IgD-negative memory B cell (primary cell): ENCODE measurements at regions not wholly inside any gene's neighbourhood (a gene's known extent, or its start where the extent isn't known, plus 50 kb on each side); places are given as distances from the start of the nearest gene placed in this dataset.
"Not testable (repeated sequence)": the region's sequence is repeated elsewhere in the genome, so short reads cannot be mapped to it uniquely, and the experiment has no call there.

ENCODE experiments used
- H3K27ac Mint-ChIP-seq, 3 donors: one replicate each; pipeline ENCODE4 v1.8.0; 2020 to 2022; ENCODE audit warnings: mild to moderate bottlenecking in 3 of 3, mixed read lengths in 3 of 3, moderate library complexity in 1 of 3
- H3K27me3 Mint-ChIP-seq: one replicate; pipeline ENCODE4 v1.8.0; 2021; ENCODE audit warnings: mixed read lengths
- H3K36me3 Mint-ChIP-seq: one replicate; pipeline ENCODE4 v1.8.0; 2020; ENCODE audit warnings: mild to moderate bottlenecking, mixed read lengths
- H3K4me1 Mint-ChIP-seq, 3 donors: one replicate each; pipeline ENCODE4 v1.8.0; 2020 to 2022; ENCODE audit warnings: mixed read lengths in 3 of 3, mild to moderate bottlenecking in 1 of 3
- H3K4me3 Mint-ChIP-seq, 4 donors: one replicate each; pipeline ENCODE4 v1.8.0; 2020 to 2022; ENCODE audit warnings: mild to moderate bottlenecking in 4 of 4, mixed read lengths in 4 of 4, moderate library complexity in 3 of 4
- H3K9me3 Mint-ChIP-seq, 3 donors: one replicate each; pipeline ENCODE4 v1.8.0; 2020 to 2021; ENCODE audit warnings: mixed read lengths in 3 of 3, mild to moderate bottlenecking in 1 of 3

- H3K4me1 Mint-ChIP-seq: no peaks in the 10 kb centered on the region
- no peak overlapping the region for H3K27ac Mint-ChIP-seq
- peaks cover 3 to 40% (median 15%) of the 10 kb centered on the region in 3 donors for H3K9me3 Mint-ChIP-seq
- H3K27me3 Mint-ChIP-seq: no peaks in the 10 kb centered on the region
- H3K4me3 Mint-ChIP-seq: no peak overlapping the region
- no peaks in the 10 kb centered on the region for H3K36me3 Mint-ChIP-seq
These were observed 1298.0 kb upstream of the RAG2 start for GRCh38 chr11:37896016-37896415.

- Mint-ChIP-seq H3K36me3 (no peaks in the 10 kb centered on the region), H3K4me3 (no peak overlapping the region), H3K27me3 (no peaks in the 10 kb centered on the region), H3K4me1 (no peaks in the 10 kb centered on the region), H3K9me3 (peaks cover 2 to 7% (median 7%) of the 10 kb centered on the region in 3 donors), H3K27ac (no peak overlapping the region)
These were observed 1283.7 kb upstream of the RAG2 start for GRCh38 chr11:37881741-37882140.

GRCh38 chr11:37861671-37862070 lies 1263.6 kb upstream of the RAG2 start:
- Mint-ChIP-seq H3K4me1 (no peaks in the 10 kb centered on the region), H3K36me3 (no peaks in the 10 kb centered on the region), H3K4me3 (no peak overlapping the region), H3K27ac (no peak overlapping the region), H3K27me3 (no peaks in the 10 kb centered on the region), H3K9me3 (peaks cover 2 to 18% (median 3%) of the 10 kb centered on the region in 3 donors)

GRCh38 chr11:37858806-37859537 lies 1260.9 kb upstream of the RAG2 start:
- H3K4me3 Mint-ChIP-seq, H3K27me3 Mint-ChIP-seq, H3K9me3 Mint-ChIP-seq, H3K36me3 Mint-ChIP-seq, H3K27ac Mint-ChIP-seq, H3K4me1 Mint-ChIP-seq: not testable (repeated sequence)

GRCh38 chr11:37858398-37858797 lies 1260.4 kb upstream of the RAG2 start:
- Mint-ChIP-seq H3K36me3 (no peaks in the 10 kb centered on the region), H3K9me3 (peaks cover 3 to 7% (median 5%) of the 10 kb centered on the region in 3 donors), H3K4me1 (no peaks in the 10 kb centered on the region), H3K4me3 (no peak overlapping the region), H3K27ac (no peak overlapping the region), H3K27me3 (no peaks in the 10 kb centered on the region)

GRCh38 chr11:37857726-37858125 lies 1259.7 kb upstream of the RAG2 start:
- Mint-ChIP-seq H3K27ac (no peak overlapping the region), H3K9me3 (peaks cover 3 to 5% (median 4%) of the 10 kb centered on the region in 3 donors), H3K36me3 (no peaks in the 10 kb centered on the region), H3K4me1 (no peaks in the 10 kb centered on the region), H3K27me3 (no peaks in the 10 kb centered on the region), H3K4me3 (no peak overlapping the region)

- H3K27me3 Mint-ChIP-seq: no peaks in the 10 kb centered on the region
- no peaks in the 10 kb centered on the region for H3K36me3 Mint-ChIP-seq
- H3K9me3 Mint-ChIP-seq: peaks cover 0 to 12% (median 1%) of the 10 kb centered on the region in 3 donors
- no peaks in the 10 kb centered on the region for H3K4me1 Mint-ChIP-seq
- no peak overlapping the region for H3K27ac Mint-ChIP-seq
- H3K4me3 Mint-ChIP-seq: no peak overlapping the region
These were observed 1251.7 kb upstream of the RAG2 start for GRCh38 chr11:37849706-37850105.

- Mint-ChIP-seq H3K27ac (no peak overlapping the region), H3K4me3 (no peak overlapping the region), H3K36me3 (no peaks in the 10 kb centered on the region), H3K9me3 (peaks cover 2 to 10% (median 8%) of the 10 kb centered on the region in 3 donors), H3K27me3 (no peaks in the 10 kb centered on the region), H3K4me1 (no peaks in the 10 kb centered on the region)
These were observed 1245.6 kb upstream of the RAG2 start for GRCh38 chr11:37843603-37844002.

GRCh38 chr11:37841016-37841415 lies 1243.0 kb upstream of the RAG2 start:
- no peaks in the 10 kb centered on the region for H3K4me1 Mint-ChIP-seq
- peaks cover 2% of the 10 kb centered on the region for H3K36me3 Mint-ChIP-seq
- no peak overlapping the region for H3K4me3 Mint-ChIP-seq
- peaks cover 0 to 10% (median 4%) of the 10 kb centered on the region in 3 donors for H3K9me3 Mint-ChIP-seq
- H3K27me3 Mint-ChIP-seq: no peaks in the 10 kb centered on the region
- H3K27ac Mint-ChIP-seq: no peak overlapping the region

- not testable (repeated sequence) for H3K4me1 Mint-ChIP-seq, H3K9me3 Mint-ChIP-seq, H3K4me3 Mint-ChIP-seq, H3K27me3 Mint-ChIP-seq, H3K36me3 Mint-ChIP-seq, H3K27ac Mint-ChIP-seq
These were observed 1242.3 kb upstream of the RAG2 start for GRCh38 chr11:37840345-37840744.

- no peak overlapping the region for H3K27ac Mint-ChIP-seq
- no peaks in the 10 kb centered on the region for H3K4me1 Mint-ChIP-seq
- no peaks in the 10 kb centered on the region for H3K27me3 Mint-ChIP-seq
- H3K9me3 Mint-ChIP-seq: peaks cover 0 to 1% (median 0%) of the 10 kb centered on the region in 3 donors
- no peaks in the 10 kb centered on the region for H3K36me3 Mint-ChIP-seq
- no peak overlapping the region for H3K4me3 Mint-ChIP-seq
These were observed 1232.5 kb upstream of the RAG2 start for GRCh38 chr11:37830529-37830928.

- Mint-ChIP-seq H3K36me3 (no peaks in the 10 kb centered on the region), H3K9me3 (peaks cover 2 to 5% (median 3%) of the 10 kb centered on the region in 3 donors), H3K27ac (no peak overlapping the region), H3K27me3 (no peaks in the 10 kb centered on the region), H3K4me3 (no peak overlapping the region), H3K4me1 (no peaks in the 10 kb centered on the region)
These were observed 1219.8 kb upstream of the RAG2 start for GRCh38 chr11:37817727-37818270.

GRCh38 chr11:37812281-37812880 lies 1214.3 kb upstream of the RAG2 start:
- H3K36me3 Mint-ChIP-seq: no peaks in the 10 kb centered on the region
- H3K4me1 Mint-ChIP-seq: no peaks in the 10 kb centered on the region
- peaks cover 0 to 2% (median 0%) of the 10 kb centered on the region in 3 donors for H3K9me3 Mint-ChIP-seq
- H3K4me3 Mint-ChIP-seq: peak overlapping the region in 1 of 4 donors; percentile 69
- H3K27ac Mint-ChIP-seq: no peak overlapping the region
- no peaks in the 10 kb centered on the region for H3K27me3 Mint-ChIP-seq

- H3K9me3 Mint-ChIP-seq: peaks cover 1 to 5% (median 2%) of the 10 kb centered on the region in 3 donors
- H3K27ac Mint-ChIP-seq: no peak overlapping the region
- H3K36me3 Mint-ChIP-seq: no peaks in the 10 kb centered on the region
These were observed 1213.3 kb upstream of the RAG2 start for GRCh38 chr11:37811349-37811748.

GRCh38 chr11:37804666-37805065 lies 1206.6 kb upstream of the RAG2 start:
- Mint-ChIP-seq H3K4me3 (no peak overlapping the region), H3K27ac (no peak overlapping the region), H3K4me1 (no peaks in the 10 kb centered on the region), H3K36me3 (no peaks in the 10 kb centered on the region), H3K9me3 (peaks cover 3 to 14% (median 7%) of the 10 kb centered on the region in 3 donors), H3K27me3 (no peaks in the 10 kb centered on the region)

More at GRCh38 chr11:37811349-37811748, 1213.3 kb upstream of the RAG2 start:
- Mint-ChIP-seq H3K4me1 (no peaks in the 10 kb centered on the region), H3K4me3 (no peak overlapping the region), H3K27me3 (no peaks in the 10 kb centered on the region)
